ENCODE measurements at regions not wholly inside any gene's neighbourhood (a gene's known extent, or its start where the extent isn't known, plus 50 kb on each side); places are given as distances from the start of the nearest gene placed in this dataset.

- POLR2A ChIA-PET (ENCODE audit: unreplicated experiment), result no interaction called here
- intact Hi-C loops (cut with micrococcal nuclease), result no loop called here
- no peak overlapping the region for H2BK20ac ChIP-seq (ENCODE audit: low read depth, low read length)
- no peak overlapping the region for H2AK5ac ChIP-seq (ENCODE audit: low read depth, low read length)
- H3K56ac ChIP-seq (ENCODE audit: extremely low read depth, insufficient read depth, low read length), result no peak overlapping the region
- H2BK5ac ChIP-seq (ENCODE audit: low read depth, low read length, poor library complexity, severe bottlenecking), result no peak overlapping the region
- no peak overlapping the region for H2BK15ac ChIP-seq (ENCODE audit: low read depth, low read length)
- DNase-seq (no peak), ATAC-seq (ENCODE audit: low read depth) (no peak)
- no peaks in the 10 kb centered on the region for H3K36me3 ChIP-seq (ENCODE audit: control insufficient read depth, insufficient read depth, low read length)
- CTCF ChIA-PET, result no interaction called here
- H3K18ac ChIP-seq (ENCODE audit: low read depth, low read length), result no peak overlapping the region
- no peaks in the 10 kb centered on the region for H3K79me1 ChIP-seq (ENCODE audit: low read depth in 1 of 2, low read length in 2 of 2)
- no peak overlapping the region for H4K5ac ChIP-seq (ENCODE audit: low read depth, low read length)
- no peak overlapping the region for H3K4ac ChIP-seq (ENCODE audit: low read depth, low read length)
- no peaks in the 10 kb centered on the region for H3K4me1 ChIP-seq (ENCODE audit: control insufficient read depth, insufficient read depth, low read length)
- H3K4me3 ChIP-seq (ENCODE audit: insufficient read depth, low read depth, low read length), result no peak overlapping the region
- no peak overlapping the region for H2BK120ac ChIP-seq (ENCODE audit: low read depth, low read length)
- H3K27me3 ChIP-seq (ENCODE audit: control insufficient read depth, insufficient read depth, low read length), result no peaks in the 10 kb centered on the region
- H4K20me1 ChIP-seq (ENCODE audit: insufficient read depth, low read length), result no peaks in the 10 kb centered on the region
- H4K8ac ChIP-seq (ENCODE audit: low read depth in 2 of 2, low read length in 2 of 2), result no peak overlapping the region
- H3K9me1 ChIP-seq (ENCODE audit: insufficient read depth, low read length), result no peaks in the 10 kb centered on the region
- in situ Hi-C loops (cut with MboI; ENCODE audit: low sequenced_read_pairs), result no loop called here
- H3K14ac ChIP-seq (replicated peaks; ENCODE audit: low read depth, low read length), result no peak overlapping the region
- no peak overlapping the region for H3K23ac ChIP-seq (ENCODE audit: low read depth, low read length)
- H2AFZ ChIP-seq (replicated peaks; ENCODE audit: low read length, poor library complexity), result no peak overlapping the region
- no peak overlapping the region for H2AK9ac ChIP-seq (replicated peaks; ENCODE audit: low read depth, low read length, poor library complexity)
- no peak overlapping the region for H3K4me2 ChIP-seq (ENCODE audit: low read depth, low read length)
- WGBS, 2 experiments (ENCODE audit: extremely low coverage in 2 of 2, insufficient read length in 1 of 2), result no CpG with 5 or more reads among the region's 1 CpG
- no peaks in the 10 kb centered on the region for H3K9me3 ChIP-seq (ENCODE audit: control insufficient read depth, insufficient read depth, low read length)
- dilution Hi-C loops (cut with HindIII; ENCODE audit: low sequenced_read_pairs, unreplicated experiment), result no loop called here
- H3K9ac ChIP-seq (ENCODE audit: low read depth, low read length), result no peak overlapping the region
- BruUV-seq (replicated peaks), result no TSS peak
- no peak overlapping the region for H3K27ac ChIP-seq (ENCODE audit: insufficient read depth, low read length)
- TF ChIP-seq MAFK (IDR thresholded peaks at IDR 0.05; ENCODE audit: low read depth, low read length) (no peak), FOS (IDR thresholded peaks at IDR 0.05; ENCODE audit: low read depth, low read length) (no peak), CHD1 (IDR thresholded peaks at IDR 0.05; ENCODE audit: low read depth, low read length) (no peak)
- TF ChIP-seq, protein P1, sequence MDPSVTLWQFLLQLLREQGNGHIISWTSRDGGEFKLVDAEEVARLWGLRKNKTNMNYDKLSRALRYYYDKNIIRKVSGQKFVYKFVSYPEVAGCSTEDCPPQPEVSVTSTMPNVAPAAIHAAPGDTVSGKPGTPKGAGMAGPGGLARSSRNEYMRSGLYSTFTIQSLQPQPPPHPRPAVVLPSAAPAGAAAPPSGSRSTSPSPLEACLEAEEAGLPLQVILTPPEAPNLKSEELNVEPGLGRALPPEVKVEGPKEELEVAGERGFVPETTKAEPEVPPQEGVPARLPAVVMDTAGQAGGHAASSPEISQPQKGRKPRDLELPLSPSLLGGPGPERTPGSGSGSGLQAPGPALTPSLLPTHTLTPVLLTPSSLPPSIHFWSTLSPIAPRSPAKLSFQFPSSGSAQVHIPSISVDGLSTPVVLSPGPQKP (IDR thresholded peaks at IDR 0.05; ENCODE audit: borderline replicate concordance, low read depth, low read length), result no peak
- H4K91ac ChIP-seq (ENCODE audit: insufficient read depth, low read depth, low read length), result no peak overlapping the region
Observed at GRCh38 chr20:22848364-22848763, 186.7 kb upstream of the SSTR4 start.
